ENCODE measurements at regions not wholly inside any gene's neighbourhood (a gene's known extent, or its start where the extent isn't known, plus 50 kb on each side); places are given as distances from the start of the nearest gene placed in this dataset.

DNA sequence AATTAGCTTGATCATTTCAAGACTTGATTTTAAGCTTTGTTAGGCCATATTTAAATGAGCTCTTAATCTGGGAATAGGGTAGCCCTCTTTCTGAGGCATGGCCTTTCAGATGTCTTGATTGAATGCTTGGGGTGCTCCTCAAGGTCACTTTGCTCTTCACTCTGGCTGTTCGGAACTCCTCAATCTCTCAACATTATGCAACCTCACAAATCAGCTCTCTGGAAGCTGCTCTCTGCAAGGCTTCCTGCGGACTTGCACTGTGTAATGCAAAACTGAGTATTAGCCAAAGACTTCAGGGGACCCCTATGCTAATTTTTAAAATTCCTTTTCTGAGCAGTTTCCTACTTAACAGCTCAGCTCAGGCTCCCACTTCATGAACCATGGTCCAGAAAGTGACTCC lies 398.3 kb downstream of the PRDM5 start:
- no peak for DNase-seq

DNA sequence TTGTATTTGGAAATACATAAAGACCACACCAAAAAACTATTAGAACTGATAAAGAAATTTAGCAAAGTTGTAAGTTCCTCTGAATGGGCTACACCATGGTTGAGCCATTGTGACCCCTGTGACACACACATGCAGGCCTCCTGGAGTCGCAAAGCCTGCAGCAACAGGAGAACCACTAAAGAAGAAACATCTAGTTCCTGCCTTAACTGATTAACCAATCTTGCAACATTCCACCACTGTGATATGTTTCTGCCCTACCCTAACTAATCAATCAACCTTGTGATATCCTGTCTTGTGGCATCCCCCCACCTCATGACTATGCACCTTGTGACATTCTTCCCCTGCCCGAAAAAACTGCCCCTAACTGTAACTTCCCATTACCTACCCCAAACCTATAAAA lies 401.8 kb downstream of the PRDM5 start:
- no peak for DNase-seq

DNA sequence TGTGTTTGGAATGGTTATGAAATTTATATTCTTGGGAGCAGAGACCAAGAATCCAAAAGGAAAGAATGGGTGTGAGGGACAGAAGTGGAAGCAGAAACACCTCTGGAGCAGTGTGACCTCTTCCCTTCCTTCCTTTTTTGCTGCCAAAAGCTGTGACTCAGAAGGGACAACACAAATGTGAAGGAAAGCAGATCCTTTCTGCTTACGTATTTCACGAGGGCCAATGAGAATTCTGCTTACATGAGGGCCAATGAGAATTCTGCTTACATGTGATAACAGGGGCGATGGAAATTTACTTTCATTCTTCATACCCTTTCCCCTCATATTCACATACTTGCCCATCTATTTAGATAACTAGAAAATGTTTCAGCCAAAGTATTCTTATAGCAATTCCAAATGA lies 404.6 kb downstream of the PRDM5 start:
- no peak for DNase-seq

DNA sequence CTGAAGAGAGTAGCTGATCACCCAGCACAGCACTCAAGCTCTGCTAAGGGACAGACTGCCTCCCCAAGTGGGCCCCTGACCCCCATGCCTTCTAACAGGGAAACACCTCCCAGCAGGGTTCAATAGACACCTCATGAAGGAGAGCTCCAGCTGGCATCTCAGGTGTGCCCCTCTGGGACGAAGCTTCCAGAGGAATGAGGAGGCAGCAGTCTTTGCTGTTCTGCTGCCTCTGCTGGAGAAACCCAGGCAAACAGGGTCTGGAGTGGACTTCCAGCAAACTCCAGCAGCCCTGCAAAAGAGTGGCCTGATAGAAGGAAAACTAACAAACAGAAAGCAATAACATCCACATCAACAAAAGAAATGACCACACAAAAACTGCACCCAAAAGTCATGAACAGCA lies 412.8 kb downstream of the PRDM5 start:
- no peak for DNase-seq

DNA sequence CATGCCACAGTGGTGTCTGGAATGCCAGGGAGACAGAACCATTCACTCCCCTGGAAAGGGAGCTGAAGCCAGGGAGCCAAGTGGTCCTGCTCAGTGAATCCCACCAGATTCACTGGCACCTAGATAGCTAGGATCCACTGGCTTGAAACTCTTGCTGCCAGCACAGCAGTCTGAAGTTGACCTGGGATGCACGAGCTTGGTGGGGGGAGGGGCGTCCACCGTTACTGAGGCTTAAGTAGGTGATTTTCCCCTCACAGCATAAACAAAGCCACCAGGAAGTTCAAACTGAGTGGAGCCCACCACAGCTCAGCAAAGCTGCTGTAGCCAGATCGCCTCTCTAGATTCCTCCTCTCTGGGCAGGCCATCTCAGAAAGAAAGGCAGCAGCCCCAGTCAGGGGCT lies 413.3 kb downstream of the PRDM5 start:
- no peak for DNase-seq

DNA sequence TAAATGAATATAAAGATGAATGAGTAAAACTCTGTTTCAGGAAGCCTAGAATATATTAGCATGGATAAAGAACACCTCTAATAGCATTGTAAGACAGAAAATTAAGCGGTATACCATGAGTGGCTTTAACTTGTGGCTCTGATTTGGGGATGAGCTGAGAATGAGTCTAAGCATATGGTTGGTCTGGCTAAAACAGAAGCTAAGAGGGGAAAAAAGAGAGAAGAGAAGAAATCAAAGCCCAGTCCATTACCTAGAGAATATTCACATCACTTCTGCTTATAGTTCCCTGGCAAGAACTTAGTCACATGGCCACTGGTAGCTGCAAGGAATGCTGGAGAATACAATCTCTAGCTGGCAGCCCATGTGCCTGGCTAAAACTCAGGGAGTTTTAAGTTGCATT lies 414.5 kb downstream of the PRDM5 start:
- DNase-seq = no peak

DNA sequence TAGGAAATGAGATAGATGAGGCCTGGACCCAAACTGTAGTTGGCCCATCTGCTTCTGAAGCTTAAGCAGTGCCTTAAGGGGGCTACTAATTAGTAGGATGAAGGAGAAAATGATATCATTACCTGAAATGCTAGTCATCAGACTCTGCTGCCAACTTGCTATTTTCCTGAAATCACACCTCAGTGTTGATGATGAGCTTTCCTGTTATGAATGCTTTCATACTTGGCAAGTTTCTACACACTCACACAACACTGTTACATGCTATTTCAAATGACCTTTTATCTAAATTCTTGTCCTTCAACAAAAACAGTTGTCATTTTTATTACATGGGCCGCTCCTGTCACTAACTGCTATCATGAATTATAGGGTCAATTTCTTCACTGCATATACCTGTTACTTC lies 416.0 kb downstream of the PRDM5 start:
- DNase-seq = no peak

DNA sequence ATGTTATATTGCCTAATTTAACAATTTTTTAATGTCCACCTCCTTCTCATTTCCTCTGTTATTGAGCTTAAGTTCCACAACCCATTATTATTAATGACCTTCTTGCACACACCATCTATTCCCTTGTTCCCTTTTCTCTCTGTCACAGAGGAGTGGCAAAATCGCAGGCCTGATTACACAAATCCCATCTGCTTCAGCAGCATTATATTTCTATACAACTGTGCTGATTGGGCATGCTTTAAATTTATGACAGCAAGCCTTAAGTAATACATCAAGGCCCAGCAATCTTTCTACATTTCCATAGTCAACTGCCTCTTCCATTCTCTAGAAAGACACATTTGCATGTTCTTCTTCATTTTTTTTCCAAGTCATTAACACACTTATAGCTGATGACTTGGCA lies 423.8 kb downstream of the PRDM5 start:
- DNase-seq = no peak

DNA sequence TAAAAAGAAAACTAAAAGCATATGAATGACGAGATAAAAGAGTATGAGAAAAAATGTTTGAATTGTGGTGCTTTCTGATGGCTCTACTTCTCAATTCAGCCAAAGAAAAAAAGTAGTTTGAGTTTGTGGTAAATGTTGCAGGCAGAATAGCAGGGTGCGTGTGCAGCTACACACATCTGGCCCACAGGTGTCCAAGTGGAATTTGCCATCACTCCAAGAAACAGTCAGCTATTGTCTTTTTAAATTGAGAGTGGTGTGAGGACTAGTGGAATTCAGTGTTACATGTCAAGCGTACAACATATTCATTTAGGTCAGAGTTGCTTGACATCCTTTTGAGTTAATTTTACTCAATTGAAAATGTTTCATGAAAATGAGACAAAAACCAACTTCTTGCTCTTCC lies 424.8 kb upstream of the MAD2L1 start:
- DNase-seq = no peak

DNA sequence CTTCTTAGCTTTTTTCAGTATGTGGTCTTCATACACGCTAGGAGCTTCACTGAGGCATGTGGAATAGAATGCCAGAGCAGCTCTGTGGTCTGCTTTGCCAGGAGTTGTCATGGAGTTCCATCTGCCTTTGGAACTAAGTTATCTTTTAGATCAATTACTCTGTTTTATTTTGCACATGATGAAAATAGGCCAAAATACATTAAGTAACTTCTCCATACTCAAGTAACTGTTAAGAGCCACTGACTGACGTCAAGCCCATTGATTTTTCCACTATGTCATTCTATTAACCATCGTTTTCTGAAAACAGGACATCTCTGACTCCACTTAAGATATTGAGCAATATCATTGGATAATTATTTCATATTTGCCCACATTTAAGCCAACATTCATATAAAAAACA lies 415.1 kb upstream of the MAD2L1 start:
- DNase-seq = no peak

DNA sequence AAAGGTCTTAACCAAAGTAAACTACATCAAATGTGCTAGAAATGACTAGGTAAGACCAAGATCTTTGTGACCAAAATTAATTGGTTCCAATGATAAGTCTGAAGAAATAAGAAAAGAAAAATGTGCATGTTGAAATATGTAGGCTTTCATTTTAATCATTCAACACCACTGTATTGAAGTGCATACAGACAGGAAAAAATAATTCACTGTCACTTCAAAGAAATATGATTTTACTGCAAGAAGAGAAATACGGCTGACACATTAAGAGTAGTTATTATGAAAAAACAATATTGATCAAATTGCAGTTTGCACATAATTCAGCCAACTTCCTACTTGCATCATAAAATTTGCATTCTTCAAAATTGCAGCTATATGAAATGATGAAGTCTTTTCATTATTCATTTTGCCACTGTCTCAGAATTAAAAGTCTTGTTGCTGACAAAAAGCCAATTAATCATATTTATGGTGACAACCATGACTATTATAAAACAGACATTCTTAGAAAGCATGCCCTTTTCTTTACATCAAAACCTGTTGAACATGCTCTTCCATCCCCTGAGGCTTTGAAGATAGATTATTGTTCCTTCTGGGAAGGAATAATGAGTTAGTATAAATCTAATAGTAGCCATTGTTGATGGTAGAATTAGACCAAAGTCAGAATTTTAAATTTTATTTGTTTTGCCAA lies 405.9 kb upstream of the MAD2L1 start:
- no peak for DNase-seq

DNA sequence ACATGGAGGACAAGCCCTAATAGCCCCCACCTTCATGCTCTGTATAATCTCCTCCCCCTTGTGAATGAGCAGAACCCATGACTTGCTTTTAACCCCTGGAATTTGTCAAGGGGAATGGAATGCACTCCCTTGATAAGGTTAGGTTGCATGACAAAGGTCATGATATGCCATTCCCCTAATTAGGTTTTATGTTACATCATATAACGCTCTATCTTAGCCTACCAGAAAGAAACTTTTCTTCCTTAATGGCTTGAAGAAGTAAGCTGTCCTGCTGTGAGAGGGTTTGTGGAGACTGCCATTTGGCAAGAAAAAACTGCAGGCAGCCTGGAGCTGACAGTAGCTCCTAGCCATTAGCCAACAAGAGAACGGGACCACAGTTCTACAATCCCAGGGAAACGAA lies 399.8 kb upstream of the MAD2L1 start:
- DNase-seq = no peak

DNA sequence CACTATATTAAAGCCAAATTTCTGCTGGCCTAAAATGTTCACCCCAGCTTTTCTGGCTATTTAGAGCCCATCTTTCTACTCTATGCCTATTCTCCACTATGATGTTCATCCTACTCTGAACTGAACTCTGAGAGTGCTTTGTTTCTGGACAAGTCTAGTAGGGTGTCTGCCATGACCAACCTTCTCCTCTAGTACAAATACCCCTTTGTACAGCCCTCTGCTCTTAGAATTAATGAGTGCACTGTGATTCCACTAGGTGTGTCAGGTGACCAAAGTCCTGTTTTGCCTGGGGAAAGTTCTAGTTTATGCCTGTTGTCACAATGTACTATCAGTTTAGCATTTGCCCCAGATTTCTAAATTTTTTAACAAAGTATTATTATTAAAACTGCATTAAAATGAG lies 388.1 kb upstream of the MAD2L1 start:
- DNase-seq = no peak

DNA sequence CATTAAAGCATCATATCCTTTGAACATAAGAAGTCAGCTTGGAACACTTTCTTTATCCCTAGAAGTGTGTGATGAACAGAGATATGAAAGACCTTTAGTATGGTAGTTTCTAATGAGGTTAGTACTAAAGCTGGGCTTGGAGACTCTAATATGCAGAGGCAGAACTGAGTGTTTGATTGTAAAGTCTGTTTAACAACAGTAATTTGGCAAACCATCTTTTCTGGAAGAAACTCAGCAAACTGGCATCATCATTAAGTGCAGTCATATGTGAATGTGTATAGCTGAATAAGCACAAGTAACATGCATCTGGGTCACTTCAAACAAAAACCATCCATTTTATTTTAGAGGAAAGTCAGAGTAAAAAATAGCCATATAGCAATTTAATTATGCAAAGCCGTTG lies 385.9 kb upstream of the MAD2L1 start:
- DNase-seq = no peak

DNA sequence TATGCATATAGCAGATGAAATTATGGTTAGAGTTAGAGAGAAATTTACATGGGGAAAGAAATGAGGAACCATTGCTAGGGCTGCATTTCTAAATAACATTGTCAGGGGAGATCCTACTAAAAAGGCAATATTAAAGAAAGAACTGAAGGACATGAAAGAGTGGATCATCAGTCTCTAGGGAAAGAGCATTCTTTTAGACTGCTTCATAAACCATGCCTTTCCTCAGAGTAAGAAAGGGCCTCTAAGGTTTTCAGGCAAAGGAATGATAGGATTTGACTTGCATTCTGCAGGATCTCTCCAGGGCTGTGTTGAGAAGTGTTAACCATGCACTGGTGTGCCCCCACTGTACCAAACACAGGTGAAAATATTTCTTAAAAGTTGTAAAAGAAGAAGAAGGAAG lies 385.4 kb upstream of the MAD2L1 start:
- no peak for DNase-seq

DNA sequence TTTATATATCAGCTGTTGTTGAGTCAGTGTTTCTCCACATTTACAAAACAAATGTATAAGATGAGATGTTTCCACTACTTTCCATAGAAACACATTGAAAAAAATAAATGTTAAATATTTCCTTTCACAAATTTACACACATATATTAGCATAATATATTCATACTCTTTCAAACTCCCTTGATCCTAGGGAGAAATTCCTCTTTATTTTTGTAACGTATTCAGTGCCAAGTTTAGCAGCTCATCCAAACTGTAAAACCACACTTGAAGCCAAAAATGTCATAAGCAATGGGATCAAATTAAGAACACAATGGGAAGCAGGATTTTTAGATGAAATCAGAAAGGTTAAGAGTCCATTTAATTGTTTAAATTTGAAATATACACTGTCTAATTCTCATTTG lies 381.1 kb upstream of the MAD2L1 start:
- DNase-seq = no peak

DNA sequence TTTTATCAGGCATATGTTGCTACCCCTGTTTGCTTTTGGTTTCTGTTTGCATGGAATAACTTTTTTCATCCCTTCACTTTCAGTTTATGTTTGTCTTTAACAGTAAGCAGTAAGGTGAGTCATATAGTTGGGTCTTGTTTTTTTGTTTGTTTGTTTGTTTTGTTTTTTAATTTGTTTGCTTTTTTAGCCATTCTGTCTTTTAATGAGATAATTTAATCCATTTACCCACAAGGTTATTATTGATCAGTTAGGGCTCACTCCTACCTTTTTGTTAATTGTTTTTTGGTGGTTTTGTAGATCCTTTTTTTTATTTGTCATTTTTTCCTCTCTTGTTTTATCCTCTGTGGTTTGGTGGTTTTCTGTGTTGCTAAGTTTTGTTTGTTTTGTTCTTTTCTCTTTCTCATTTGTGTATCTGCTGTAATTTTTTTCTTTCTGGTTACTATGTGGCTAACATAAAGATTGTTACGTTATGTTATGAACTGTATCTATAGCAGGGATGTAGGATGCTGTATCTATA lies 379.5 kb upstream of the MAD2L1 start:
- no peak for DNase-seq

DNA sequence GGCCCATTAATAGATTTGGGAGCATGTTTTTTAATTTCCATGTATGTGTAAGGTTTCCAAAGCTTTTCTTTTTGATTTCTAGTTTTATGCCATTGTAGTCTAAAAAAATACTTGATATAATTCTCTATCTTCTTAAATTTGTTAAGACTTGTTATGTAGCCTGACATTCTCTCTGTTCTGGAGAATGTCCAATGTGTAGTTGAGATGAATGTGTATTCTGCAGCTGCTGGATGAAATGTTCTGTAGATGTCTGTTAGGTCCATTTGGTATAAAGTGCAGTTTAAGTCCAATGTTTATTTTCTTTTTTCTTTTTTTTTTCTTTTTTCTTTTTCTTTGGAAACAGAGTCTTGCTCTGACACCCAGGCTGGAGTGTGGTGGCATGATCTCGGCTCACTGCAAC lies 378.5 kb upstream of the MAD2L1 start:
- DNase-seq = no peak

DNA sequence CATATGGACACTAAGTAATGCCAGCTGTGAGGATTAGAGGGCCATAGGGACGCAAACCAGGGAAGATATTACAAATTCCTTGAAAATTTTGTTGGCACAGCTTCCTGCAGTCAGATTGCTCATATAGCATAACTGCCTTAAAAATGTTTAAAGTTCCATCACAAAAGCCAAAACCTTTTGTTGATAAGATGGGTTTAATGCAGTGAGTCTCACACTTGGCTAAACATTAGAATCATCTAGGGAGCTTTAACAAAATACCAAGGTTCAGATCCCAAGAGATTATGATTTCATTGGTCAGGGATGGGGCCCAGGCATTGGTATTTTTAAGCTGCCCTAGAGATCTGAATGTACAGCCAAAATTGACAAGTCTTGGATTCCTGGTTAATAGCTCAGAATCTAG lies 376.5 kb upstream of the MAD2L1 start:
- DNase-seq = no peak

DNA sequence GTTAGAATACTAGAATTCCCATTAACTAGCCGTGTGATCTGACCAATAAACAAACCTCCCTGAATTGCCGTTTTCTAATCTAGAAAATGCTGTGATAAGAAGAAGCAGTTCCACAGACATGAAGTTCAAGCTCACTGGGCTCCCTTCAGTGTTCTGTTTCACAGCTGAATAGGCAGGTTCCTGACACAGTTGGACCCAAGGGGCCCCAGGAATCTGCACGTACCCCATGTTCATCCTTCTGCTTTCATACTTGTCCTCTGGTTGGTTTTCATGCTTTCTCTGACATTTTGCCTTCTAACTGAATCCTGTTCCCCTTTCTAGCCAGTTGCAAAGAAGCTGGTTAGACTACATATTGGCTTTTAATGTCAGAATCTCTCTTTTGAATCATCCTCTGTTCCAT lies 374.1 kb upstream of the MAD2L1 start:
- DNase-seq = no peak

DNA sequence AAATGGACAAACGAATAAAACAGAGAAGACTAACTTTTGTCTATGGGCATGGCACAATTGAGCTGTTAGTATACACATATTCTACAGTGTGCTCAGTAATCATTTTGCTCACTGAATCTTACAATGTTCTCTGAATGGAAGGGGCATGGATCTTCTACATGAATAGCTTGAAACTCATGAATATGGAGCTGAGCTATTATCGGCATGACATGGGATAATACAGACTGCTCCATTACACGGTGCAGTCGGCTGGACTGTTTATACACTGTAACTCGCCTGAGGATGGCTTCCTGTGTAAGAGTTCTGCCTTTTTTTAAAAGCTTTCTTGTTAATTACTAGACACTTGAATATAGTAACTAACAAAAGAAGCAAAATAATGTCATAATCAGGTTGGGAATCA lies 368.5 kb upstream of the MAD2L1 start:
- DNase-seq = no peak

DNA sequence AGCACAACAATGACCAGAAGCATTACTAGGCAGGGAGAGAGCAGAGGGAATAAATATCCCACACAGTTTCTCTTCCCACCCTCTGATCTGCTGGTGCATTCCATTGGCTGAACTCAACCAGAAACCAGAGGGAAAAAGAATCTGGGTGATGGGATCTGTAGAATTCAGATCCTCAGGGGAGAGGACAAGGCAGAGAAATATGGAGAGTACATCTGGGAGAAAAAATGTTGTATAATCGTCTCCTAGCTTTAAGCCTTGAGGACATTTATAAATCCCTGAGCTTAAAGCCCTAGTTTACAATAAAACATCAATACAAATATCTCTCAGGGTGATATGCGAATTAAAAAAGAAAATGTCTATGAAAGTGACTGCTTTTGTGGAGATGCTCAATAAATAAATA lies 368.1 kb upstream of the MAD2L1 start:
- no peak for DNase-seq

DNA sequence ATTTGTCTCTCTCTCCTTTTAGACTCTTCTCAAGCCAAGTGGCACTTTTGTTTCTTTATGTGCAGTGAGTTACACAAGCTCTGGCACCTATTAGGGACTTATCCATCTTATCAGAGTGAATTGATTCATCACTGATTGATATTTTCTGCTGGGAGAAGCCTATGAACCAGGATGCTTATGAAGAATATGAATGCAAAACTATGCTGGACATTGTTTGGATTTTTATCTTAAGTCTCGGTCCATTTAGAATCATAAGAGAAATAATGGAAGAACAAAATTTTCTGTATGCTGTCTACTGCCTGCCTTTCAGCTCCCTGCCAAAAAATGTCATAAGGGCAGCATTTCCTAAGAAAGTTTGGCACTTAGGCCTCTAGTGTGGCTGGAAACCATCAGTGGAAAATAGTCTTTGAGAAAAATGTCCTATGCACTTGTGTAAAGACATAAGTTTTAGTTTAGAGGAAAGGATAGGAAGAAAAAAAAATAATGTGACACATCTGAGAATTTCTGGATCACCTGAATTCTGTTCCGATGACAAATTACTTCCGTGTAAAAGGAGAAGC lies 365.7 kb upstream of the MAD2L1 start:
- DNase-seq = no peak

DNA sequence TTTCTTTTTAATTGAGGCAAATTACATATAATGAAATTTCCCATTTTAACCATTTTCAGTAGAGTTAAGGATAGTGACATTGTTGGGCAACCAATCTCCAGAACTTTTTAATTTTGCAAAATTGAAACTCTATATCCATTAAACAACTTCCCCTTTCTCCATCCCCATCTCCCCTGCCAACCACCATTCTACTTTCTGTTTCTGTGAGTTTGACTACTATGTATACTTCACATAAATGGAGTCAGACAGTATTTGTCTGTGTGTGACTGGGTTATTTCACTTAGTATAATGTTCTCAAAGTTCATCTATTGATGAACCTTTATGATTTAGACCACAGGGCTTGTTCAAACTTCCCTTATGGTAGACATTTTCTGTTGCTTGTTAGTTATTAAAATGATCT lies 364.5 kb upstream of the MAD2L1 start:
- DNase-seq = no peak

DNA sequence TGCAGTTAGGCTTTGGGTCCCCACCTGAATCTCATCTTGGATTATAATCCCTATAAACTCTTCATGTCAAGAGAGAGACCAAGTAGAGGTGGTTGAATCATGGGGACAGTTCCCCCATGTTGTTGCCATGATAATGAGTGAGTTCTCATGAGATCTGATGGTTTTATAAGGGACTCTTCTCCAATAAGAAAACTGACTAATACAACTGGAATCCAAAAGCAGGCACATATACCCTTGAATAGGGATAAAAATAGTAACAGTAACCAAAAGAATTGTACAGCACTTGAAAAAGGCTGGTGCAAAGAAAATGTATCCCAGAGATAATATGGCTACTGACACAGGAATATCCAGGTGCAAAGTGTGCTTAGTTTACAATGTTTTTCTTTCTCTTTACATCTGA lies 351.5 kb upstream of the MAD2L1 start:
- no peak for DNase-seq

Measured in NCI-H146 (cell line).